Right lobe of liver (tissue), 6 donors: ENCODE measurements at regions not wholly inside any gene's neighbourhood (a gene's known extent, or its start where the extent isn't known, plus 50 kb on each side); places are given as distances from the start of the nearest gene placed in this dataset.

Source experiments
- ATAC-seq, 4 donors: fragments of 200-7000 bp; cut with Tn5 transposase; one replicate each; pipeline ENCODE4 v1.9.1; 2020; ENCODE audit warnings: mild to moderate bottlenecking in 4 of 4, moderate library complexity in 4 of 4
- DNase-seq, 3 donors: peaks; one replicate each; pipeline ENCODE4 v3.0.0-alpha.2; 2020
- H3K27ac ChIP-seq, 3 donors: fragments of 200-600 bp; one replicate each; pipeline ENCODE4 v1.8.0; 2022
- H3K27me3 ChIP-seq, 2 donors: fragments of 200-600 bp; one replicate each; pipeline ENCODE4 v1.8.0; 2022
- H3K36me3 ChIP-seq, 4 donors: fragments of 200-600 bp; sonication (generic) in 1 of 4; one replicate each; pipeline versions ENCODE4 v1.5.1 to v1.8.0; 2017 to 2022; ENCODE audit warnings: control low read depth in 1 of 4
- H3K4me1 ChIP-seq, 4 donors: fragments of 200-600 bp; sonication (generic) in 1 of 4; one replicate each; pipeline versions ENCODE4 v1.5.1 to v1.8.0; 2017 to 2022; ENCODE audit warnings: control low read depth in 1 of 4
- H3K4me3 ChIP-seq, 3 donors: fragments of 200-600 bp; one replicate each; pipeline ENCODE4 v1.8.0; 2022
- H3K9me3 ChIP-seq, 4 donors: fragments of 200-600 bp; sonication (generic) in 1 of 4; one replicate each; pipeline versions ENCODE4 v1.5.1 to v1.8.0; 2017 to 2022; ENCODE audit warnings: control low read depth in 1 of 4
- POLR2A ChIP-seq: fragments of 450-650 bp; IDR thresholded peaks from one replicate; pipeline ENCODE4 v1.6.1; 2017; ENCODE audit warnings: antibody characterized with exemption, mild to moderate bottlenecking
- WGBS: methylation state at CpG from one replicate; pipeline ENCODE4 v1.1.6; 2018; ENCODE audit warnings: low coverage, low lambda C conversion rate; ENCODE audit not compliant: insufficient coverage; ENCODE audit errors: missing lambda C conversion rate; 5-methylcytosine and 5-hydroxymethylcytosine counted together
- intact Hi-C, 2 donors: fragments of 100-400 bp; cut with DNase I; formaldehyde crosslinking; loops; one replicate each; pipeline versions ENCODE4 v1.11.2 to v1.14.1; 2022
- TF ChIP-seq, protein P1 (sequence below), 4 donors: fragments of 200-600 bp in 3 of 4; fragments of 450-650 bp in 1 of 4; IDR thresholded peaks; one replicate each; pipeline versions ENCODE4 v1.5.1 to v1.8.0; 2016 to 2022; ENCODE audit warnings: antibody characterized with exemption in 4 of 4, mild to moderate bottlenecking in 2 of 4
- donor health status: DM: no; HTN: yes; CAD: no.
- donor health status: DM: no; HTN: no; CAD: no.
- donor health status: DM: no; HTN: no; CAD: no.
- donor health status: DM: no; HTN: yes; CAD: no.
- donor health status: DM: no; HTN: yes; CAD: no.

DNA sequence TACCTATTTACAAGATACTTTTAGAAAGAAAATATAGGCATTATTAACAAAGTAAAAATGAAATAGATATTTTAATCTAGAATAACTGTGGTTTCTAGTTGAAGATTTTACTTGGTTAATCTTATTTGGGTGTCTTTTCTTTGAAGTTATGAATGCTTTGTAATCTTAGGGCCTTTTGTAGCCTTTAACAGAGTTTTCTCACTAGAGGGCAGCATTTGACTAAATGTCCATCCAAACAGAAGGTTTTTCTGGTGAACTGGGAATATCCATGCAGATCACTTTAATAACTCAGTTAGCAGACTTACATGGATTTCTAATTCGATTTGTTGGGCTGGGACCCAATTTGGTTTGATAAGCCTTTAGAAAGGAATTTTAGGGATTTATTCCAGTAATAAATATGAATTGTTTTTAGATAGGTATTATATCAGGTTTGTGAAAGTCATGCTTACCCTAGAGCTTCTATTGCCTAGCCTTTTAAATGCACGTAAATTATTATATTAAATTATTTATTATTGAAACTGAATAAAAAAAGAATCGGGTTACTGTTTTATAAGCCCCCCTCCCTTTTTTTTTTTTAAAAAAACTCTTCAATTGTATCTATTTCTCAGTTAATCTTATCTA, 119.7 kb downstream of the ZNF326 start:
- Histone ChIP-seq H3K4me3 (no peak overlapping the region), H3K27ac (no peak overlapping the region), H3K4me1 (no peaks in the 10 kb centered on the region), H3K27me3 (no peaks in the 10 kb centered on the region), H3K9me3 (no peaks in the 10 kb centered on the region), H3K36me3 (no peaks in the 10 kb centered on the region)
- intact Hi-C loops = no loop called here
- DNase-seq = no peak
- 13% methylated on average over 3 of the region's 3 CpGs for WGBS
- no peak for TF ChIP-seq POLR2A
- TF ChIP-seq, protein P1, sequence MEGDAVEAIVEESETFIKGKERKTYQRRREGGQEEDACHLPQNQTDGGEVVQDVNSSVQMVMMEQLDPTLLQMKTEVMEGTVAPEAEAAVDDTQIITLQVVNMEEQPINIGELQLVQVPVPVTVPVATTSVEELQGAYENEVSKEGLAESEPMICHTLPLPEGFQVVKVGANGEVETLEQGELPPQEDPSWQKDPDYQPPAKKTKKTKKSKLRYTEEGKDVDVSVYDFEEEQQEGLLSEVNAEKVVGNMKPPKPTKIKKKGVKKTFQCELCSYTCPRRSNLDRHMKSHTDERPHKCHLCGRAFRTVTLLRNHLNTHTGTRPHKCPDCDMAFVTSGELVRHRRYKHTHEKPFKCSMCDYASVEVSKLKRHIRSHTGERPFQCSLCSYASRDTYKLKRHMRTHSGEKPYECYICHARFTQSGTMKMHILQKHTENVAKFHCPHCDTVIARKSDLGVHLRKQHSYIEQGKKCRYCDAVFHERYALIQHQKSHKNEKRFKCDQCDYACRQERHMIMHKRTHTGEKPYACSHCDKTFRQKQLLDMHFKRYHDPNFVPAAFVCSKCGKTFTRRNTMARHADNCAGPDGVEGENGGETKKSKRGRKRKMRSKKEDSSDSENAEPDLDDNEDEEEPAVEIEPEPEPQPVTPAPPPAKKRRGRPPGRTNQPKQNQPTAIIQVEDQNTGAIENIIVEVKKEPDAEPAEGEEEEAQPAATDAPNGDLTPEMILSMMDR (IDR thresholded peaks at IDR 0.05) = peak; percentile 58 to 77 (median 69)
- ATAC-seq = peak; percentile 72 to 82 (median 77)

DNA sequence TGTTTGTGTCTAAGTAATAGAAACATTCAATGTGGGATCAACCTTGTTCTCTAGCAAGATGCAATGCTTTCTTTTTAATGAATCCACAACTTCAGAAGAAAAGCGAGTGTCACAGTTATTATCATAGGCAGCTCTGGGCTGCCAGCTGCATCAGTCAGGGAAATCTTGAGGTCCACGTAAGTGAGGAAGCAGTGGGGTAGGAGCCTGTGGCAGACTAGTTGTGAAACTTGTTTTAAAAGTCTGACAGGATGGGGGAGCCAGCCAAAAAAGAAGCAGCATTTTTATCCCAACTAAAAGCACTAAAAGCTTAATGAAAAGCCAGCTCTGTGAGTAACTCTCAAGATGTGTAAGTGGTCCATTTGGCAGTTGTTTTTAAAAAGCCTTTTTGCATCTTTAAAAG, 113.1 kb downstream of the ZNF326 start:
- intact Hi-C loops = no loop called here
- no peak overlapping the region for H3K27ac ChIP-seq
- no peak overlapping the region for H3K4me3 ChIP-seq
- ATAC-seq (no peak), DNase-seq (no peak)
- H3K36me3 ChIP-seq = no peaks in the 10 kb centered on the region
- no peaks in the 10 kb centered on the region for H3K27me3 ChIP-seq
- 38% methylated on average over 2 of the region's 2 CpGs for WGBS
- TF ChIP-seq POLR2A = no peak
- TF ChIP-seq, protein P1 (IDR thresholded peaks at IDR 0.05) = no peak
- H3K4me1 ChIP-seq = no peaks in the 10 kb centered on the region
- no peaks in the 10 kb centered on the region for H3K9me3 ChIP-seq

DNA sequence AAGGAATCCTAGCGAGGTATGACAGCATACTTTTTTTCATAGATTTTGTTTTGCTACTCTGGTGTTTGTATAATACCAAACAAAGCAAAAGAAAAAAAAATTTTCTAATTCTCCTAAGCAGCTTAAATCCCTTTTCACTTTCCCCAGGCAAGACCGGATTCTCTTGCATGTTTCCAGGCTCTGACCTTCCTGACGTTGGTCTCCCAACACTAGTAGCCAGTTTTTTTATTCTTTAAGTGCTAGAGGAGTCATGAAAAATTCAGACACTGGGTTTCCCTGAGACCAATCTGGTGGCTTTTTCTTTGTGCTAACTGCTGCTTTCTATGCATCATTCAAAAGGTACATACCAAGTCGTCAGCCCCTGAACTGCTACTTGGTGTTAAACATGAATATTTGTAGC, 111.4 kb downstream of the ZNF326 start:
- no peaks in the 10 kb centered on the region for H3K27me3 ChIP-seq
- TF ChIP-seq, protein P1 (IDR thresholded peaks at IDR 0.05) = no peak
- TF ChIP-seq POLR2A = no peak
- DNase-seq (no peak), ATAC-seq (no peak)
- H3K36me3 ChIP-seq = no peaks in the 10 kb centered on the region
- intact Hi-C loops = no loop called here
- no peaks in the 10 kb centered on the region for H3K9me3 ChIP-seq
- H3K4me1 ChIP-seq = no peaks in the 10 kb centered on the region
- H3K27ac ChIP-seq = no peak overlapping the region
- no peak overlapping the region for H3K4me3 ChIP-seq
- WGBS = 52% methylated on average over 4 of the region's 4 CpGs

DNA sequence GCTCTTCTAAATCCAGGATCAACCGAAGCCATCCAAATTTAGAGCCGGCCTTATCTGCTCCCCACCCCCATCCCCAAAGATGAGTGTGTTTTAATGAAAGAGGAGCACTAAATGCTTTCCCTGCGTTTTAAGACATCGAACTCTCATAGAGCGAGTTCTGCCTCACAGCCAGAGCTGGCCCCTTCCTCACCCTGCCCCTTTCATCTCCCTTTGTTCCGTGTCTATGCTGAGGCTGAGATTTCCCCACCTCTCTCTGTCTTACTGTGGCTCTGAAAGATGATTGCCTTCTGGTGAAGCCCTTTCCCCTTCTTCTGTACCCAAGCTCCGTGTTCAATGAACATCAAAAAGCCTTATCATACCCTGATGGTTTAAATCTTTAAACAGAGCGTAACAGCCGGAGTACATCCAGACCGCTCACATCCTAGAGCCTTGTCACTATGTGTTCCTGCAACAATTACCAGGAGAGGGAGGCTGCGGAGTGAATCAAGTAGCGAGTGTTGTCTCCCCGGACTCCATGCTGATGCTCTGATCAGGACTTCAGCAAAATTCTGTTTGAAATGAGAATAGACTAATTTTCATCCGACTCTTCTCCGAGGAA, 110.1 kb downstream of the ZNF326 start:
- Histone ChIP-seq H3K27me3 (no peaks in the 10 kb centered on the region), H3K9me3 (no peaks in the 10 kb centered on the region), H3K27ac (no peak overlapping the region), H3K36me3 (no peaks in the 10 kb centered on the region), H3K4me3 (no peak overlapping the region), H3K4me1 (no peaks in the 10 kb centered on the region)
- no peak for DNase-seq
- TF ChIP-seq, protein P1 (IDR thresholded peaks at IDR 0.05) = no peak
- no peak for TF ChIP-seq POLR2A
- no peak for ATAC-seq
- WGBS = 64% methylated on average over 15 of the region's 15 CpGs
- intact Hi-C loops = no loop called here
